Stimulated activated CD8-positive, alpha-beta memory T cell treated with anti-CD3 and anti-CD28 coated beads, Interleukin-7, amount 100 ng/mL, for 4 hours (primary cell): ENCODE measurements at regions not wholly inside any gene's neighbourhood (a gene's known extent, or its start where the extent isn't known, plus 50 kb on each side); places are given as distances from the start of the nearest gene placed in this dataset.

Experiments used
- DNase-seq, 2 donors: peaks; one replicate each; pipeline ENCODE4 v3.0.0-alpha.2; 2020; ENCODE audit warnings: low read depth in 2 of 2

GRCh38 chr4:152094970-152095700 lies 334.3 kb upstream of the GATB start:
- no peak for DNase-seq

- DNase-seq: no peak
Measured at GRCh38 chr4:152091405-152091804, 330.6 kb upstream of the GATB start.

GRCh38 chr4:152090543-152090942 lies 329.7 kb upstream of the GATB start:
- DNase-seq: no peak

GRCh38 chr4:152089584-152089983 lies 328.8 kb upstream of the GATB start:
- DNase-seq: no peak

- no peak for DNase-seq
Measured at GRCh38 chr4:152087335-152087734, 326.5 kb upstream of the GATB start.

GRCh38 chr4:152085657-152086056 lies 324.9 kb upstream of the GATB start:
- DNase-seq: no peak

GRCh38 chr4:152083338-152083737 lies 322.5 kb upstream of the GATB start:
- DNase-seq: no peak

GRCh38 chr4:152081024-152081423 lies 320.2 kb upstream of the GATB start:
- DNase-seq: no peak

GRCh38 chr4:152079543-152080293 lies 318.9 kb upstream of the GATB start:
- DNase-seq: peak in 1 of 2 donors; percentile 16

GRCh38 chr4:152079079-152079478 lies 318.3 kb upstream of the GATB start:
- DNase-seq: no peak

GRCh38 chr4:152077582-152077981 lies 316.8 kb upstream of the GATB start:
- DNase-seq: no peak

- DNase-seq: no peak
Measured at GRCh38 chr4:152075253-152075928, 314.6 kb upstream of the GATB start.

GRCh38 chr4:152074573-152074972 lies 313.8 kb upstream of the GATB start:
- no peak for DNase-seq

- DNase-seq: no peak
Measured at GRCh38 chr4:152074088-152074437, 313.3 kb upstream of the GATB start.

GRCh38 chr4:152073351-152074087 lies 312.7 kb upstream of the GATB start:
- DNase-seq: no peak

GRCh38 chr4:152072906-152073305 lies 312.1 kb upstream of the GATB start:
- DNase-seq: no peak

- DNase-seq: no peak
Measured at GRCh38 chr4:152072001-152072485, 311.2 kb upstream of the GATB start.

- DNase-seq: no peak
Measured at GRCh38 chr4:152070854-152071253, 310.0 kb upstream of the GATB start.

GRCh38 chr4:152068866-152069265 lies 308.1 kb upstream of the GATB start:
- DNase-seq: no peak

GRCh38 chr4:152065545-152065944 lies 304.7 kb upstream of the GATB start:
- no peak for DNase-seq

- no peak for DNase-seq
Measured at GRCh38 chr4:152064753-152065152, 303.9 kb upstream of the GATB start.

- no peak for DNase-seq
Measured at GRCh38 chr4:152064282-152064681, 303.5 kb upstream of the GATB start.
